IMR-90 (cell line): ENCODE measurements at regions not wholly inside any gene's neighbourhood (a gene's known extent, or its start where the extent isn't known, plus 50 kb on each side); places are given as distances from the start of the nearest gene placed in this dataset.
"Not testable (repeated sequence)": the region's sequence is repeated elsewhere in the genome, so short reads cannot be mapped to it uniquely, and the experiment has no call there.

Experiments used
- ATAC-seq: fragments of 200-7000 bp; cut with Tn5 transposase; 2 replicates; pipeline ENCODE4 v1.9.1; 2020; ENCODE audit warnings: low read depth, mild to moderate bottlenecking, moderate library complexity
- BruUV-seq: library from RNA; stranded (reverse); fragments of 400-500 nt; replicated peaks from 2 replicates; lab custom pipeline; 2021; lab: Mats Ljungman, UMichigan
- CTCF ChIA-PET: fragments of 300-600 bp; formaldehyde crosslinking; extraction: SDS; loops from one replicate; lab custom pipeline; 2021; ENCODE audit warnings: antibody characterized with exemption; lab: Yijun Ruan, JAX
- POLR2A ChIA-PET: fragments of 300-600 bp; sonication (Branson Sonifier 250); formaldehyde crosslinking; loops from one replicate; lab custom pipeline; 2022; ENCODE audit warnings: antibody characterized with exemption; ENCODE audit not compliant: unreplicated experiment; lab: Charles Lee
- DNase-seq: peaks from one replicate; pipeline ENCODE4 v3.0.0; 2013
- H2AFZ ChIP-seq: replicated peaks from 2 replicates; pipeline ENCODE3; 2013; ENCODE audit warnings: low read length, mild to moderate bottlenecking; ENCODE audit not compliant: poor library complexity
- H2AK5ac ChIP-seq: 2 replicates; pipeline ENCODE4 v1.6.1; 2013; ENCODE audit warnings: low read depth, low read length, inconsistent platforms
- H2AK9ac ChIP-seq: replicated peaks from 2 replicates; pipeline ENCODE3; 2013; ENCODE audit warnings: mild to moderate bottlenecking, low read depth, low read length, moderate library complexity; ENCODE audit not compliant: poor library complexity
- H2BK120ac ChIP-seq: 2 replicates; pipeline ENCODE4 v1.6.1; 2013; ENCODE audit warnings: low read depth, low read length, inconsistent platforms
- H2BK15ac ChIP-seq: 3 replicates; pipeline ENCODE4 v1.6.1; 2013; ENCODE audit warnings: low read depth, low read length, inconsistent platforms
- H2BK20ac ChIP-seq: 2 replicates; pipeline ENCODE4 v1.6.1; 2013; ENCODE audit warnings: low read depth, mild to moderate bottlenecking, inconsistent platforms, low read length, moderate library complexity
- H2BK5ac ChIP-seq: 2 replicates; pipeline ENCODE4 v1.6.1; 2013; ENCODE audit warnings: mild to moderate bottlenecking, low read depth, low read length, inconsistent platforms; ENCODE audit not compliant: poor library complexity, severe bottlenecking
- H3K14ac ChIP-seq: replicated peaks from 2 replicates; pipeline ENCODE4 v1.6.1; 2013; ENCODE audit warnings: low read depth, low read length, inconsistent platforms
- H3K18ac ChIP-seq: 2 replicates; pipeline ENCODE4 v1.6.1; 2013; ENCODE audit warnings: low read depth, low read length, control low read depth
- H3K23ac ChIP-seq: 2 replicates; pipeline ENCODE4 v1.6.1; 2013; ENCODE audit warnings: low read depth, low read length, inconsistent platforms
- H3K27ac ChIP-seq: 2 replicates; pipeline ENCODE4 v1.5.1; 2013; ENCODE audit warnings: mild to moderate bottlenecking, control low read depth, low read length; ENCODE audit not compliant: insufficient read depth
- H3K27me3 ChIP-seq: 2 replicates; pipeline ENCODE4 v1.6.1; 2013; ENCODE audit warnings: low read length; ENCODE audit not compliant: control insufficient read depth, insufficient read depth
- H3K36me3 ChIP-seq: 2 replicates; pipeline ENCODE4 v1.6.1; 2013; ENCODE audit warnings: low read length, mixed read lengths; ENCODE audit not compliant: control insufficient read depth, insufficient read depth
- H3K4ac ChIP-seq: 2 replicates; pipeline ENCODE4 v1.6.1; 2013; ENCODE audit warnings: low read depth, low read length, inconsistent platforms
- H3K4me1 ChIP-seq: 2 replicates; pipeline ENCODE4 v1.6.1; 2013; ENCODE audit warnings: low read length, mixed read lengths; ENCODE audit not compliant: control insufficient read depth, insufficient read depth
- H3K4me2 ChIP-seq: 2 replicates; pipeline ENCODE4 v1.6.1; 2013; ENCODE audit warnings: low read depth, mild to moderate bottlenecking, control low read depth, low read length, moderate library complexity
- H3K4me3 ChIP-seq: 2 replicates; pipeline ENCODE4 v1.5.1; 2013; ENCODE audit warnings: low read depth, mild to moderate bottlenecking, control low read depth, low read length, moderate library complexity; ENCODE audit not compliant: insufficient read depth
- H3K56ac ChIP-seq: 2 replicates; pipeline ENCODE4 v1.6.1; 2013; ENCODE audit warnings: low read length, inconsistent platforms; ENCODE audit not compliant: insufficient read depth; ENCODE audit errors: extremely low read depth
- H3K79me1 ChIP-seq, 2 experiments: 2 replicates each; pipeline ENCODE4 v1.6.1; 2013; ENCODE audit warnings: low read length in 2 of 2, inconsistent platforms in 1 of 2, low read depth in 1 of 2
- H3K9ac ChIP-seq: 2 replicates; pipeline ENCODE4 v1.6.1; 2013; ENCODE audit warnings: low read depth, low read length, control low read depth
- H3K9me1 ChIP-seq: 2 replicates; pipeline ENCODE4 v1.6.1; 2013; ENCODE audit warnings: low read length, inconsistent platforms; ENCODE audit not compliant: insufficient read depth
- H3K9me3 ChIP-seq: 2 replicates; pipeline ENCODE4 v1.6.1; 2013; ENCODE audit warnings: low read length; ENCODE audit not compliant: control insufficient read depth, insufficient read depth
- H4K20me1 ChIP-seq: 2 replicates; pipeline ENCODE4 v1.6.1; 2013; ENCODE audit warnings: low read length, inconsistent platforms; ENCODE audit not compliant: insufficient read depth
- H4K5ac ChIP-seq: 2 replicates; pipeline ENCODE4 v1.6.1; 2013; ENCODE audit warnings: mild to moderate bottlenecking, low read depth, low read length, control low read depth
- H4K8ac ChIP-seq, 2 experiments: 2 replicates each; pipeline ENCODE4 v1.6.1; 2013; ENCODE audit warnings: low read depth in 2 of 2, low read length in 2 of 2, control low read depth in 1 of 2, inconsistent platforms in 1 of 2
- H4K91ac ChIP-seq: 2 replicates; pipeline ENCODE4 v1.6.1; 2013; ENCODE audit warnings: low read depth, low read length, inconsistent platforms; ENCODE audit not compliant: insufficient read depth
- BHLHE40 ChIP-seq: fragments of 150-350 bp; IDR thresholded peaks from 2 replicates; pipeline ENCODE4 v1.6.1; 2016; ENCODE audit warnings: mild to moderate bottlenecking, low read depth, low read length
- CEBPB ChIP-seq: IDR thresholded peaks from 2 replicates; pipeline ENCODE4 v1.6.1; 2012; ENCODE audit warnings: low read depth, low read length, improper control_type of control experiment
- FOS ChIP-seq: fragments of 150-350 bp; IDR thresholded peaks from 2 replicates; pipeline ENCODE4 v1.6.1; 2016; ENCODE audit warnings: low read depth, low read length
- MAFK ChIP-seq: IDR thresholded peaks from 2 replicates; pipeline ENCODE4 v1.6.1; 2012; ENCODE audit warnings: low read depth, low read length, improper control_type of control experiment
- MXI1 ChIP-seq: IDR thresholded peaks from 2 replicates; pipeline ENCODE4 v1.6.1; 2012; ENCODE audit warnings: low read depth, mild to moderate bottlenecking, low read length, moderate library complexity, borderline replicate concordance
- NFE2L2 ChIP-seq: fragments of 150-350 bp; IDR thresholded peaks from 2 replicates; pipeline ENCODE4 v1.6.1; 2016; ENCODE audit warnings: low read depth, mild to moderate bottlenecking, low read length
- RAD21 ChIP-seq: IDR thresholded peaks from 2 replicates; pipeline ENCODE4 v1.6.1; 2012; ENCODE audit warnings: low read length, improper control_type of control experiment
- RFX5 ChIP-seq: IDR thresholded peaks from 2 replicates; pipeline ENCODE4 v1.8.0; 2012; ENCODE audit warnings: low read depth, mild to moderate bottlenecking, low read length, moderate library complexity
- SMC3 ChIP-seq: fragments of 150-350 bp; IDR thresholded peaks from 2 replicates; pipeline ENCODE4 v1.6.1; 2016; ENCODE audit warnings: low read depth, mild to moderate bottlenecking, antibody characterized with exemption, low read length, moderate library complexity
- WGBS, 2 experiments: methylation state at CpG; one replicate each; pipeline versions ENCODE4 v1.1.5 to v1.1.7; 2013; ENCODE audit warnings: missing lambda C conversion rate in 2 of 2; ENCODE audit not compliant: insufficient read length in 1 of 2; ENCODE audit errors: extremely low coverage in 2 of 2; 5-methylcytosine and 5-hydroxymethylcytosine counted together
- dilution Hi-C: fragments of 300-500 bp; cut with HindIII; formaldehyde crosslinking; loops from one replicate; pipeline ENCODE4 v1.14.3; 2018; ENCODE audit warnings: low sequenced_read_pairs; ENCODE audit not compliant: unreplicated experiment
- in situ Hi-C: fragments of 300-500 bp; cut with MboI; formaldehyde crosslinking; loops from 3 replicates; pipeline ENCODE4 v1.14.3; 2019; ENCODE audit warnings: low sequenced_read_pairs, inconsistent platforms, mixed read lengths
- intact Hi-C: fragments of 100-400 bp; cut with micrococcal nuclease; formaldehyde crosslinking; loops from 2 replicates; pipeline ENCODE4 v1.10.0; 2022
- TF ChIP-seq, protein P1 (sequence below): fragments of 150-350 bp; IDR thresholded peaks from 2 replicates; pipeline ENCODE4 v1.6.1; 2016; ENCODE audit warnings: low read depth, mild to moderate bottlenecking, low read length, moderate library complexity, borderline replicate concordance

DNA sequence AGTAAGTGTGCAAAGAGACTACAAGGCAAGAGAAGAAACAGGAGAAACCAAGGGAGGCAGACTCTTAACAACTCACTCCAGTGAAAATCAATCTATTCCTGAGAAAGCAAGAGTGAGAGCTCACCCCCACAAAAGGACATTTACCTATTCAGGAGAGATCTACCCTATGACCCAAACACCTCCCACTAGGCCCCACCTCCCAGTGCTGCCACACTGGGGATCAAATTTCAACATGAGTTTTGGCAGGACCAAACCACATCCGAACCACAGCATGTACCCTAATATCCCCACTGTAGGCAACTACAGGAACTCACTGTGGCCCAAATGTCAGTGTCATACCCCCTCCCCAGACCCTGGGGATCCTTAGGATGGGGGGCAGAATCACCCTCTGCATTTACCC lies 526.2 kb upstream of the B3GAT1 start:
- Histone ChIP-seq H3K56ac (no peak overlapping the region), H3K79me1 (no peaks in the 10 kb centered on the region), H2AK9ac (no peak overlapping the region), H3K4me2 (no peak overlapping the region), H3K18ac (no peak overlapping the region), H2AFZ (no peak overlapping the region), H2BK15ac (no peak overlapping the region), H2BK20ac (no peak overlapping the region), H2AK5ac (no peak overlapping the region), H3K14ac (no peak overlapping the region), H3K4me1 (no peaks in the 10 kb centered on the region; the same call in 1 of the 2 replicates), H3K4ac (no peak overlapping the region), H3K23ac (no peak overlapping the region), H3K9me1 (0 out of 2 replicates have a peak, but pooled peaks cover 3% of the 10 kb centered on the region), H3K27ac (no peak overlapping the region), H3K9ac (no peak overlapping the region), H4K5ac (no peak overlapping the region), H3K36me3 (no peaks in the 10 kb centered on the region), H3K27me3 (no peaks in the 10 kb centered on the region), H4K8ac (no peak overlapping the region), H3K9me3 (peaks cover 2% of the 10 kb centered on the region; the same call in 1 of the 2 replicates), H3K4me3 (no peak overlapping the region), H2BK120ac (no peak overlapping the region), H4K91ac (no peak overlapping the region), H2BK5ac (no peak overlapping the region), H4K20me1 (no peaks in the 10 kb centered on the region)
- POLR2A ChIA-PET = no interaction called here
- DNase-seq (no peak), ATAC-seq (no peak)
- intact Hi-C loops = no loop called here
- dilution Hi-C loops = no loop called here
- TF ChIP-seq BHLHE40 = no peak
- TF ChIP-seq NFE2L2 = no peak
- TF ChIP-seq MXI1 = no peak
- no peak for TF ChIP-seq SMC3
- TF ChIP-seq MAFK = no peak
- no peak for TF ChIP-seq RFX5
- TF ChIP-seq, protein P1, sequence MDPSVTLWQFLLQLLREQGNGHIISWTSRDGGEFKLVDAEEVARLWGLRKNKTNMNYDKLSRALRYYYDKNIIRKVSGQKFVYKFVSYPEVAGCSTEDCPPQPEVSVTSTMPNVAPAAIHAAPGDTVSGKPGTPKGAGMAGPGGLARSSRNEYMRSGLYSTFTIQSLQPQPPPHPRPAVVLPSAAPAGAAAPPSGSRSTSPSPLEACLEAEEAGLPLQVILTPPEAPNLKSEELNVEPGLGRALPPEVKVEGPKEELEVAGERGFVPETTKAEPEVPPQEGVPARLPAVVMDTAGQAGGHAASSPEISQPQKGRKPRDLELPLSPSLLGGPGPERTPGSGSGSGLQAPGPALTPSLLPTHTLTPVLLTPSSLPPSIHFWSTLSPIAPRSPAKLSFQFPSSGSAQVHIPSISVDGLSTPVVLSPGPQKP = no peak
- TF ChIP-seq FOS = no peak
- TF ChIP-seq RAD21 = no peak
- no peak for TF ChIP-seq CEBPB
- in situ Hi-C loops = no loop called here
- BruUV-seq = no TSS peak
- no CpG with 5 or more reads among the region's 1 CpG for whole genome bisulfite sequencing, 2 experiments
- CTCF ChIA-PET = no interaction called here

DNA sequence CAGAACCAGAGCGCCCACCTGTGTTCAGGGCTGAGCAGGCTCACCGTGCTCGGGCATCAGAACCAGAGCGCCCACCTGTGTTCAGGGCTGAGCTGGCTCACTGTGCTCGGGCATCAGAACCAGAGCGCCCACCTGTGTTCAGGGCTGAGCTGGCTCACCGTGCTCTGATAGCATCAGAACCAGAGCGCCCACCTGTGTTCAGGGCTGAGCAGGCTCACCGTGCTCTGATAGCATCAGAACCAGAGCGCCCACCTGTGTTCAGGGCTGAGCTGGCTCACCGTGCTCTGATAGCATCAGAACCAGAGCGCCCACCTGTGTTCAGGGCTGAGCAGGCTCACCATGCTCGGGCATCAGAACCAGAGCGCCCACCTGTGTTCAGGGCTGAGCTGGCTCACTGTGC lies 525.2 kb upstream of the B3GAT1 start:
- H4K91ac ChIP-seq, dilution Hi-C loops, H3K4me3 ChIP-seq, H2BK5ac ChIP-seq, H3K27ac ChIP-seq, H3K23ac ChIP-seq, H3K9ac ChIP-seq, in situ Hi-C loops, DNase-seq, H2AK9ac ChIP-seq, H2BK15ac ChIP-seq, H3K18ac ChIP-seq, H3K4me1 ChIP-seq, H3K36me3 ChIP-seq, H2AK5ac ChIP-seq, ATAC-seq, H3K9me3 ChIP-seq, H2BK20ac ChIP-seq, H3K9me1 ChIP-seq, H2AFZ ChIP-seq, H3K4ac ChIP-seq, H2BK120ac ChIP-seq, BruUV-seq, H3K27me3 ChIP-seq, H3K79me1 ChIP-seq, H3K4me2 ChIP-seq, POLR2A ChIA-PET, CTCF ChIA-PET, H3K56ac ChIP-seq, intact Hi-C loops, H3K14ac ChIP-seq, H4K5ac ChIP-seq, H4K8ac ChIP-seq, H4K20me1 ChIP-seq: not testable (repeated sequence)
- WGBS, 2 experiments = 40% methylated on average over 1 of the region's 14 CpGs; no CpG with 5 or more reads in 1 of the 2 experiments
